ENCODE measurements at regions not wholly inside any gene's neighbourhood (a gene's known extent, or its start where the extent isn't known, plus 50 kb on each side); places are given as distances from the start of the nearest gene placed in this dataset.
"Not testable (repeated sequence)": the region's sequence is repeated elsewhere in the genome, so short reads cannot be mapped to it uniquely, and the experiment has no call there.

DNA sequence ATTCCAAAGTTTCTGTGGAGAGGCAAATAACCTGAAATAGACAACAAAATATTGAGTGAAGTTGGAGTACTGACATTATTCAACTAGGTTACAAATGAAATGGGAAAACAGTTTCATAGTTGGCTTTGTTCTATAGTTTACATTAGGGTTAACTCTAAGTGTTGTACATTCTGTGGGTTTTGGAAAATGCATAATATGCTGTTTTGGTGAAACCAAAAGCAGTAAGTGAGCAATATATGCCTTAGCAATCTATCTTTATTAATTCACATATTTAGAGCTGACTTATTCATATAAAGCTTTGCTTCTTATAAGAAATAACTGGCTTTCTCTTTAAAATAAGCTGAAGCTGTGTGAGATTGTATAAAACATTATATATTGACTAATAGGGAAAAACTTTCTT, 157.5 kb upstream of the AHI1 start:
- Histone ChIP-seq H3K9me3 (ENCODE audit: control insufficient read depth, insufficient read depth, low read length) (peaks cover 4% of the 10 kb centered on the region), H3K9ac (ENCODE audit: low read depth, low read length) (no peak overlapping the region), H3K36me3 (ENCODE audit: insufficient read depth, low read length) (no peaks in the 10 kb centered on the region), H3K4me1 (ENCODE audit: insufficient read depth, low read length) (no peaks in the 10 kb centered on the region)

DNA sequence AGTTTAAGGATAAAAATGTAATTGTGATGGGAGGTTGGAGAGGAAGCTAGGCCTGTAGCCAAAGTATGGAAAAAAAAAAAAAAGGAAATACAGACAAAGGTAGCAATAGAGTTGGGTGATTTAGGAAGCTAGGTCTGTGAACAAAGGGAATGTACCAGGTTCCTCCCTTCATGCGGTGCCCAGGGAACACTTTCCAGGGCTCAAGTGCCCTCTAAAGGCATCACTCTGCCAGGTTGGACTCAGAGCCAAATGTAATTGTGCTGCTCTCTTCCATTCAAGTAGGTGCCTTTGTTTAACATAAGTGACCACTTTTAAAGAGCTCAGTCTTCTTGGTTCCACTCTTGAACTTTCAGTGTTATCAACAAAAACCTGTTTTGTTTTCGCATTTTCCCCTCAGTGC, 159.7 kb upstream of the AHI1 start:
- Histone ChIP-seq H3K9me3 (ENCODE audit: control insufficient read depth, insufficient read depth, low read length) (peaks cover 4% of the 10 kb centered on the region; the same call in 1 of the 2 replicates), H3K9ac (ENCODE audit: low read depth, low read length) (no peak overlapping the region), H3K4me1 (ENCODE audit: insufficient read depth, low read length) (no peaks in the 10 kb centered on the region), H3K36me3 (ENCODE audit: insufficient read depth, low read length) (no peaks in the 10 kb centered on the region)

GRCh38 chr6:135658481-135658880, 160.9 kb upstream of the AHI1 start:
- no peaks in the 10 kb centered on the region for H3K9me3 ChIP-seq (ENCODE audit: control insufficient read depth, insufficient read depth, low read length)
- H3K36me3 ChIP-seq (ENCODE audit: insufficient read depth, low read length): no peaks in the 10 kb centered on the region
- H3K4me1 ChIP-seq (ENCODE audit: insufficient read depth, low read length): no peaks in the 10 kb centered on the region
- no peak overlapping the region for H3K9ac ChIP-seq (ENCODE audit: low read depth, low read length)

GRCh38 chr6:135658916-135659315, 161.4 kb upstream of the AHI1 start:
- no peaks in the 10 kb centered on the region for H3K9me3 ChIP-seq (ENCODE audit: control insufficient read depth, insufficient read depth, low read length)
- no peak overlapping the region for H3K9ac ChIP-seq (ENCODE audit: low read depth, low read length)
- H3K4me1 ChIP-seq (ENCODE audit: insufficient read depth, low read length): no peaks in the 10 kb centered on the region
- no peaks in the 10 kb centered on the region for H3K36me3 ChIP-seq (ENCODE audit: insufficient read depth, low read length)

DNA sequence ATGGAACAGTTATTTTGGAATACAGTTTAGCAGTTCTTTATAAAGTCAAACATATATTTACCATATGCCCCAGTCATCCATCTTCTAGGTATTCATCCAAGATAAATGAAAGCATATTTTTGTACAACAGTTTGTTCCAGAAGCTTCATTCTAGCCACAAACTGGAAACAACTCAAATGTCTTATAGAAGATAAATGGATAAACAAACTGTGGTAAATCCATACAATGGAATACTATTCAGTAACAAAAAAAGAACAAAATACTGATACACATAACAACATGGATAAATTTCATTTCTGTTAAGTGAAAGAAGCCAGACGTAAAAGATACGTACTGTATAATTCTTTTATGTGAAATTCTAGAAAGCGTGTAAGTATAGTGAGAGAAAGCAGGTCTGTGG, 167.0 kb upstream of the AHI1 start:
- Histone ChIP-seq H3K36me3 (ENCODE audit: insufficient read depth, low read length) (no peaks in the 10 kb centered on the region), H3K9ac (ENCODE audit: low read depth, low read length) (no peak overlapping the region), H3K9me3 (ENCODE audit: control insufficient read depth, insufficient read depth, low read length) (no peaks in the 10 kb centered on the region)

GRCh38 chr6:135665935-135666334, 168.4 kb upstream of the AHI1 start:
- no peaks in the 10 kb centered on the region for H3K36me3 ChIP-seq (ENCODE audit: insufficient read depth, low read length)
- H3K9ac ChIP-seq (ENCODE audit: low read depth, low read length): no peak overlapping the region
- H3K4me1 ChIP-seq (ENCODE audit: insufficient read depth, low read length): no peaks in the 10 kb centered on the region
- no peaks in the 10 kb centered on the region for H3K9me3 ChIP-seq (ENCODE audit: control insufficient read depth, insufficient read depth, low read length)

More for the DNA sequence above, 167.0 kb upstream of the AHI1 start:
- H3K4me1 ChIP-seq (ENCODE audit: insufficient read depth, low read length): no peaks in the 10 kb centered on the region

DNA sequence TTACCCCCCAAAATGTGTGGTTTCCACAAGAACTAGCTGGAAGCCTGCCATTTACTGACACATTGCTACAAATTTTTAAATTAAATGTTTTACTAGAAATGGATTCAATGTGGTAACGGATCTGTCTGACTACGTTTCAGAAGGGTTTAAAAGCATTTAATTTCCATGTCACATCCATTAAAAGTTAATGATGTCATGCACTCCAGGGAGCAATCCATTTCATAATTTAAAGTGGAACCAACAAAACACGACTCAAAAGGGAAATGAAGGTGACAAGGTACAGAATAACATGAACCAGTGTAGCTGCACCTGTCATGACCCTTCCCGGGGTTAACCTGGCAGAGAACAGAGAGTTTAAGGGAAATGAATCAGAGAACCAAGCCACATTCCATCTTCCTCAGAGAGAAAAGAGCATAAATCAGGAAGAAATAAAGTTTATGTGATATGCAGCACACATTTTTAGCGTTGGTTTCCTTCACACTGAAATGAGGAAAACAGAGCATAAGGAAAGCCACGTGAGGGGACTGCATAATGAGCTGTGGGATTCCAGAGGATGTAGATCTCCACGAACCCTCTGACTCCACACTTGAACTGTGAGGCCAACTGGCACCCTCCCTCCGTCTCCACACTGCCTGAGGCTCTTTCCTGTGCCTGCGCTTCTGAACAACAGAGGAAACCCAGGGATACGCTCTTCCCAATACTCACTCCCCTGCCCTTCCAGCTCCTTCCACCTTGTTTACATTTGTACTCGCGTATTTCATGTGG, 170.3 kb upstream of the AHI1 start:
- Histone ChIP-seq H3K9me3 (ENCODE audit: control insufficient read depth, insufficient read depth, low read length) (no peaks in the 10 kb centered on the region), H3K9ac (ENCODE audit: low read depth, low read length) (peak overlapping the region; percentile 37; the same call in 1 of the 2 replicates), H3K36me3 (ENCODE audit: insufficient read depth, low read length) (no peaks in the 10 kb centered on the region), H3K4me1 (ENCODE audit: insufficient read depth, low read length) (no peaks in the 10 kb centered on the region)

DNA sequence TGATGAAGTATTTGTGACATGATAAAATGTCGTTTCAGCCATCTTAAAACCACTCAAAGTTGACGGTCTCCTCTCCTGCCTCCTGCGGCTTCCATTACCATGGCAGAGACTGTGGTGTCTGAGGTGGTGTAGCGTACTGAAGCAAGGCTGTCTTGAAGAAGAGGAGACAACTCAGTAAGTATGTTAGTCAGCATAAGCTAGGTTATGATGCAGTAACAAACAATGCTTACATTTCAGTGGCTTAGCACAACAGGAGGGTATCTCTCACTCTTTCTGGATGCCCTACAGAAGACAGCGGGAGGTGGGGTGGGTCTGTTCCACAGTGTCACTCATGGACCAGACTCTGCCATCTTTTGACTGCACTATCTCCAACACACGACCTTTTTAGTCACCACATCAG, 174.7 kb upstream of the AHI1 start:
- Histone ChIP-seq H3K4me1 (ENCODE audit: insufficient read depth, low read length) (peaks cover 10% of the 10 kb centered on the region; the same call in 1 of the 2 replicates), H3K9ac (ENCODE audit: low read depth, low read length) (no peak overlapping the region), H3K9me3 (ENCODE audit: control insufficient read depth, insufficient read depth, low read length) (no peaks in the 10 kb centered on the region), H3K36me3 (ENCODE audit: insufficient read depth, low read length) (no peaks in the 10 kb centered on the region)

DNA sequence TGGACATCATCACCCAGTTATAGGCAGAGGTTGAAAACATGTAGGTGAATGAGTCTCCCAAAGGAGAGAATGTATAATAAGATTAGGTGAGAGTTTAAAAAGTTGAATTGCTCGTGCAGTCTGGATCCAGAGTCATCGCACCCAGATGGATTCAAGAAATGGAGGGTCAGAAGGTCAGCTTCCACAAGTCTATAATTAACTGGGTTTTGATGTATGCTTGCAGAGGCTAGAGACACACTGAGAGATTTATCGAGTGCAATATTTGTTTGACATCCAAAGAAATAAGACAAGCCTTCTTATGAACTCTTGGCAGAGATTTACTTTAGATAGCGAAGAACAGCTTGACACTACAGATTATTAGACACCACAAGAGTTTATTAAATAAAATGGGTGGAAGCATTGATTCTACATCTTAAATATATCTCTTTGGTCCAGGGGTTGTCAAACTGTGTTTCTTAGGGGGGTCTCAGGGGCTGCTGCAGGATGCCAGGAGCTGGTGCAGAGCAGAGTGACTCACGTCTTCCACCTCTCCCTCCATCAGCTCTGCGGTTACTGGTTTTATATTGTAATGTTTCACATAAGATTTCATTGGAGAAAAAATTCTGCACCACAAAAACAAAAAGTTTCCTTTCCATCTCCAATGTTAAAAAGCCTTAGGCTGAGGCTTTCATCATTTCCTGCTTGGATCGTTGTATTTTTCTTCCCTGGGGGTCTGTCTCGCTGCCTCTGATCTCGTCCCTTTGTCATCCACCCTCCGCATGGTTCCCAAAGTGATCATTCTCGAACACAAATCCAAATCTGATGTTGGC, 176.2 kb upstream of the AHI1 start:
- Histone ChIP-seq H3K36me3 (ENCODE audit: insufficient read depth, low read length) (no peaks in the 10 kb centered on the region), H3K9ac (ENCODE audit: low read depth, low read length) (no peak overlapping the region), H3K4me1 (ENCODE audit: insufficient read depth, low read length) (peaks cover 10% of the 10 kb centered on the region; the same call in 1 of the 2 replicates), H3K9me3 (ENCODE audit: control insufficient read depth, insufficient read depth, low read length) (no peaks in the 10 kb centered on the region)

DNA sequence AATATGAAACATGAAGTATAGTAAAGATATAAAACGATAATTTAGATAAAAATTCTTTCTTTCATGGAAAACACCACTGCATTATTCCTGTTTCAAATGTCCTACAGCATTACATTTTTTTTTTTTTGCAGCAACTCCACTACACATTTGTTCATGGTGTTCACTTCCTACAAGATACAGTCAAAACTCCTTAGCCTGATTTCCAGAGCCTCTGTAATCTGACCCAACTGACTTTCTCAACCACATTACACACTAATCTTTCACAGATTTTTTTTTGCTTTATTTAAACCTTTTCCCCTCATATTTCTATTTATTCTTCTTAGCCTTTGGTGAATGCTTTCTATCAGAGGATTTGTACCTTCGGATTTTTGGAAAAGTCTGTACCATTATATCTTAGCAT, 176.5 kb upstream of the PDE7B start:
- Histone ChIP-seq H3K4me1 (ENCODE audit: insufficient read depth, low read length) (peaks cover 10% of the 10 kb centered on the region; the same call in 1 of the 2 replicates), H3K9me3 (ENCODE audit: control insufficient read depth, insufficient read depth, low read length) (no peaks in the 10 kb centered on the region), H3K9ac (ENCODE audit: low read depth, low read length) (no peak overlapping the region), H3K36me3 (ENCODE audit: insufficient read depth, low read length) (no peaks in the 10 kb centered on the region)

DNA sequence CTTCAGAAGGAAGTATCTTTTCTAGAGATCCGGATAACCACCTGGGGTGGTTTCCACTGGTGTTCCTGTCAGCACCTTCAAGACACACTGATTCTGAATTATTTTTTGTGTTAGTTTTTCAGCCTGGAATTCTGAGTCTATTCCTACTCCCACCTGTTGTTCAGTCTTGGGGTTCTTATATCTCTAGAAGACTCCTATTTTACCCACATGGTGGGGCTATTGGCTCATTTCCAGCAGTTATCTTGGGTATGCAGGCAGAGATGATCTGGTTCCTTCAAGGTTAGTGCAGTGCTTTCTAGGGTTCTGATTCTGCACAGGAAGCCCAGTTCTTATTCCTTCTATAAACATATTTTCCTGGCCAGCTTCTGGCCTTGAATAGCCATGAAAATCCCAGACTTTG, 175.6 kb upstream of the PDE7B start:
- Histone ChIP-seq H3K36me3 (ENCODE audit: insufficient read depth, low read length) (no peaks in the 10 kb centered on the region), H3K9ac (ENCODE audit: low read depth, low read length) (no peak overlapping the region), H3K9me3 (ENCODE audit: control insufficient read depth, insufficient read depth, low read length) (no peaks in the 10 kb centered on the region), H3K4me1 (ENCODE audit: insufficient read depth, low read length) (peaks cover 10% of the 10 kb centered on the region; the same call in 1 of the 2 replicates)

DNA sequence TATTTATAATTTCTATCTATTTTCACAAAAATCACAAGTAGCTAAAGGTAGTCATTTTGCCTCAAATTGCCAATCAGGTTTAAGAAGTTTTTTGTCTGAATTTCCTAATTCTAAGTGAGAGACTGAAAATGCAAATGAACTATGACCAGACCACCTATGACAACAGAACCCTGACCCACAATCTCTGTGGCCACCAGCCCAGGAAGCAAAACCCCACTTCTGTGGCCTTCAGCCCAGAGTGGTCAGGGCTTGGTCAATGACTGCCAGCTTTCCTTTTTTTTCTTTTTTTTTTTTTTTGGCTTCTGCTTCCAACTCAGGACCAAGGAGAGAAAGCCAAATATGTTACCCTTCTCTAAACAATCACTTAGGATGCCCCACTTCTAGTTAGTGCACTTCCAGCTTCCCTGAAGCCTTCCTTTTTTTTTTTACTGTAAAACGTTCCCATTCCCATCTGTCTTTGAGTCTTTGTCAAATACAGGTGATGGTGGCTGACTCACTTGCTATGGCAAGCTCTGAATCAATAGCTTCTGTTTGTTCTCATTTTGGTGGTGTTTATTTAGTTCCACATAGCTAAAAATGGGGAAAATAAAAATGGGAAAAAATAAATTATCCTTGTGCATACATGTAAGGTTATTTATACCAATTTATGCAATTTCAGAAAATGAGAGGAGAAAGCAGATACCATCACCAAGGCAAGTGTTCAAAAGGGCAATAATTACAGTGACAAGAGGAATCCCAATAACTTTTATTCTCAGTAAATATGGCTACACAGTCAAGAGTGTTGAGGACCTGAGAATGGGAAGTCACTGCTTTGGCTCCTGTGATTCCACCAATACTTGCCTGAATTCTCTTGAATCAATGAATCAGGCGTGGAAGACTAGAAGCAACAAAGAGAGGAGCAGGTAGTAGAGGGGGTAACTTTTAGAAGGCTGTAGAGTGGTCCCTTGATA, 170.3 kb upstream of the PDE7B start:
- H3K4me1 ChIP-seq (ENCODE audit: insufficient read depth, low read length): no peaks in the 10 kb centered on the region
- H3K9me3 ChIP-seq (ENCODE audit: control insufficient read depth, insufficient read depth, low read length): no peaks in the 10 kb centered on the region
- no peaks in the 10 kb centered on the region for H3K36me3 ChIP-seq (ENCODE audit: insufficient read depth, low read length)
- H3K9ac ChIP-seq (ENCODE audit: low read depth, low read length): no peak overlapping the region

DNA sequence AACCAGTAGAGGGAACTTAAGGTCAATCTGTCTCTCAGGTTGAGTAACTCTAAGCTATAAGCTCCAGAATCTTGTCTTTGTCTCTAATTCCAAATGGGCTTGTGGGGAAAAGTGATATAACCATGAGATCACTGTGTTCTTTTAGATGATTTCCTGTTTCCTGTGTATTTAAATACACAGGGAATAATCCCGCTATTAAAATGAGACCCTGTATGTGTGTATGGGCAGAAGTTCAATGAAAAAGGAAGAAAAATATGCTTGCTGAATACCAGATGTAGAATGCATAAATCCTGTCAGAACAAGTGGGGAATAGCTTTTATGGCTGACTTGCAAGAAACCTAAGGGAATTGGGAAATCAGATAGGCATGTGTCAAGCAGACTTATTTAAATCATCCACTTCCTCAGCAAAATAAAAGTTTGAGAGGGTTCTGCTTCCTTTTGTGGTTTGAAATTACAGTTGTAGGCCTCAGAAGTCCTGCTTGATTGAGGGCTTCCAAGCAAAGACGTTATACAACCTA, 164.7 kb upstream of the PDE7B start:
- Histone ChIP-seq H3K9ac (ENCODE audit: low read depth, low read length) (no peak overlapping the region), H3K9me3 (ENCODE audit: control insufficient read depth, insufficient read depth, low read length) (no peaks in the 10 kb centered on the region), H3K36me3 (ENCODE audit: insufficient read depth, low read length) (no peaks in the 10 kb centered on the region), H3K4me1 (ENCODE audit: insufficient read depth, low read length) (no peaks in the 10 kb centered on the region)

- not testable (repeated sequence) for H3K4me1 ChIP-seq (ENCODE audit: insufficient read depth, low read length); H3K9me3 ChIP-seq (ENCODE audit: control insufficient read depth, insufficient read depth, low read length); H3K9ac ChIP-seq (ENCODE audit: low read depth, low read length); H3K36me3 ChIP-seq (ENCODE audit: insufficient read depth, low read length)
Measured at GRCh38 chr6:135688476-135688875, 163.0 kb upstream of the PDE7B start.

Data from ES-I3 (cell line).